ENCODE measurements at regions not wholly inside any gene's neighbourhood (a gene's known extent, or its start where the extent isn't known, plus 50 kb on each side); places are given as distances from the start of the nearest gene placed in this dataset.

DNA sequence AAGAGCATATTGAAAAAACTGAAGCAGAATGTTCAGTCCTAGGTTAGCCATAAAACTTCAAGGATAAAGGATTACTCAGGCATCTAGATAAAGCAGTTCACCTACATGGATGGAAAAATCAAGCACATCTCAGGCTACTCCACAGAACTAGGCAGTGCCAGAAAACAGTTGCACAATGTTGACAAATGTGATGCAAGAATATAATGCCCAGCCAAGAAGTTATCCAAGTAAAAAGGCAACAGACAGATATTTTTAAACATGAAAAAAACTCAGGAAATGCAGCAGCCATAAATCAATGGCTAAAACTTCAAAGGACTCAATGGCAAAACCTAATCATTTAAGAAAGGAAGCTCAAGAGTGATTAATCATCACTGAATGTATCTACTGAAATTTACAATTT is 456.0 kb upstream of the FAM241A start:
- TF ChIP-seq, protein P1, sequence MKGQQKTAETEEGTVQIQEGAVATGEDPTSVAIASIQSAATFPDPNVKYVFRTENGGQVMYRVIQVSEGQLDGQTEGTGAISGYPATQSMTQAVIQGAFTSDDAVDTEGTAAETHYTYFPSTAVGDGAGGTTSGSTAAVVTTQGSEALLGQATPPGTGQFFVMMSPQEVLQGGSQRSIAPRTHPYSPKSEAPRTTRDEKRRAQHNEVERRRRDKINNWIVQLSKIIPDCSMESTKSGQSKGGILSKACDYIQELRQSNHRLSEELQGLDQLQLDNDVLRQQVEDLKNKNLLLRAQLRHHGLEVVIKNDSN (IDR thresholded peaks at IDR 0.05): no peak
- peak; percentile 91 for TF ChIP-seq CEBPB (IDR thresholded peaks at IDR 0.05)

DNA sequence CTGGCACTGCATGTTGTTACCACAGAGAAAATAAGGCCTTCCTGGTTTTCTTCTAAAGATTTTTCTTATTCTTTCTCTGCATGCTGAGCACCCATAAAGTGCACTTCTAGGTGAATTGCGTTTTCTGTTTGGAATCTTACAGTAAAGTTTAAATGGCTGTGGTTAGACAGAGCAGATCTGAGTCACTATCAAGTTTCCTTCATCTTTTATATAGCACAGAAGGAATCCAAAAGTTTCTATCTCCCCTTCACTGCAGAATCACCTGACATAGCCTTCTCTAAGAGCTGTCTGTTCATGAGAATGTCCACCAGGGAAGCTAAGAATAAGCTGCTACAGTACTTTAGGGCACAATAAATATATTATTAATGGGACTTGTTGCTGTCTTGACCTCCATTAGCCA is 455.5 kb upstream of the FAM241A start:
- no peak for TF ChIP-seq CEBPB (IDR thresholded peaks at IDR 0.05)
- no peak for TF ChIP-seq RAD21 (IDR thresholded peaks at IDR 0.05; ENCODE audit: low read depth)
- no peak for TF ChIP-seq EGR1 (IDR thresholded peaks at IDR 0.05)
- TF ChIP-seq ZBTB7A (IDR thresholded peaks at IDR 0.05; ENCODE audit: low read depth): no peak
- TF ChIP-seq, protein P1 (IDR thresholded peaks at IDR 0.05): no peak
- no peak for TF ChIP-seq FOXM1 (IDR thresholded peaks at IDR 0.05; ENCODE audit: borderline replicate concordance, low read depth)
- TF ChIP-seq YY1 (IDR thresholded peaks at IDR 0.05; ENCODE audit: low read depth): no peak
- TF ChIP-seq NFIC (IDR thresholded peaks at IDR 0.05): no peak
- no peak for TF ChIP-seq TEAD4 (IDR thresholded peaks at IDR 0.05)
- TF ChIP-seq, protein P2, sequence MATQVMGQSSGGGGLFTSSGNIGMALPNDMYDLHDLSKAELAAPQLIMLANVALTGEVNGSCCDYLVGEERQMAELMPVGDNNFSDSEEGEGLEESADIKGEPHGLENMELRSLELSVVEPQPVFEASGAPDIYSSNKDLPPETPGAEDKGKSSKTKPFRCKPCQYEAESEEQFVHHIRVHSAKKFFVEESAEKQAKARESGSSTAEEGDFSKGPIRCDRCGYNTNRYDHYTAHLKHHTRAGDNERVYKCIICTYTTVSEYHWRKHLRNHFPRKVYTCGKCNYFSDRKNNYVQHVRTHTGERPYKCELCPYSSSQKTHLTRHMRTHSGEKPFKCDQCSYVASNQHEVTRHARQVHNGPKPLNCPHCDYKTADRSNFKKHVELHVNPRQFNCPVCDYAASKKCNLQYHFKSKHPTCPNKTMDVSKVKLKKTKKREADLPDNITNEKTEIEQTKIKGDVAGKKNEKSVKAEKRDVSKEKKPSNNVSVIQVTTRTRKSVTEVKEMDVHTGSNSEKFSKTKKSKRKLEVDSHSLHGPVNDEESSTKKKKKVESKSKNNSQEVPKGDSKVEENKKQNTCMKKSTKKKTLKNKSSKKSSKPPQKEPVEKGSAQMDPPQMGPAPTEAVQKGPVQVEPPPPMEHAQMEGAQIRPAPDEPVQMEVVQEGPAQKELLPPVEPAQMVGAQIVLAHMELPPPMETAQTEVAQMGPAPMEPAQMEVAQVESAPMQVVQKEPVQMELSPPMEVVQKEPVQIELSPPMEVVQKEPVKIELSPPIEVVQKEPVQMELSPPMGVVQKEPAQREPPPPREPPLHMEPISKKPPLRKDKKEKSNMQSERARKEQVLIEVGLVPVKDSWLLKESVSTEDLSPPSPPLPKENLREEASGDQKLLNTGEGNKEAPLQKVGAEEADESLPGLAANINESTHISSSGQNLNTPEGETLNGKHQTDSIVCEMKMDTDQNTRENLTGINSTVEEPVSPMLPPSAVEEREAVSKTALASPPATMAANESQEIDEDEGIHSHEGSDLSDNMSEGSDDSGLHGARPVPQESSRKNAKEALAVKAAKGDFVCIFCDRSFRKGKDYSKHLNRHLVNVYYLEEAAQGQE (IDR thresholded peaks at IDR 0.05; ENCODE audit: low read depth): no peak
- TF ChIP-seq CREB1 (IDR thresholded peaks at IDR 0.05; ENCODE audit: low read depth): no peak
- TF ChIP-seq EP300 (IDR thresholded peaks at IDR 0.05; ENCODE audit: borderline replicate concordance): no peak
- TF ChIP-seq, protein P3, sequence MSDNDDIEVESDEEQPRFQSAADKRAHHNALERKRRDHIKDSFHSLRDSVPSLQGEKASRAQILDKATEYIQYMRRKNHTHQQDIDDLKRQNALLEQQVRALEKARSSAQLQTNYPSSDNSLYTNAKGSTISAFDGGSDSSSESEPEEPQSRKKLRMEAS (IDR thresholded peaks at IDR 0.05): no peak
- no peak for TF ChIP-seq TAF1 (IDR thresholded peaks at IDR 0.05; ENCODE audit: low read depth)
- no peak for TF ChIP-seq TCF12 (IDR thresholded peaks at IDR 0.05; ENCODE audit: low read depth)

DNA sequence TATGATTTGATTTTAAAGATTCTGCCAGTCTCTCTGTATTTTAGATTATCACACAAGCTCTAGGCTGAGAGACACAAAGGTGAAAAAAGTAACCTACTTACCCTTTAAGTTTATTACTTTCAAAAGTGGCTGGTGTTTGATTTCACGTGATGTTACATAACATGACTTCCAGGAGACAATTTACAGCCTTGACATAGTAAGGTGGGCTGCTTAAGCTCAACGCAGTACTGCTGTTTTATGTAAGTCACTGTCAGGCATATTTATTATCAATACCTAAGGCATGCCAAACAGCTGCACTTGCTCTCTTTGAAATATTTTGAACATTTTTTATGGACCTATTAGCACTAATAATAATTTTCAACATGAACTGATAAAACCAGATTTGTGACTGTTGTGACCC is 451.5 kb upstream of the FAM241A start:
- no peak for TF ChIP-seq FOXM1 (IDR thresholded peaks at IDR 0.05; ENCODE audit: borderline replicate concordance, low read depth)
- no peak for TF ChIP-seq EP300 (IDR thresholded peaks at IDR 0.05; ENCODE audit: borderline replicate concordance)
- no peak for TF ChIP-seq TAF1 (IDR thresholded peaks at IDR 0.05; ENCODE audit: low read depth)
- TF ChIP-seq RAD21 (IDR thresholded peaks at IDR 0.05; ENCODE audit: low read depth): no peak
- TF ChIP-seq CREB1 (IDR thresholded peaks at IDR 0.05; ENCODE audit: low read depth): no peak
- TF ChIP-seq YY1 (IDR thresholded peaks at IDR 0.05; ENCODE audit: low read depth): no peak
- TF ChIP-seq EGR1 (IDR thresholded peaks at IDR 0.05): no peak
- no peak for TF ChIP-seq TEAD4 (IDR thresholded peaks at IDR 0.05)
- TF ChIP-seq CEBPB (IDR thresholded peaks at IDR 0.05): no peak
- TF ChIP-seq, protein P1 (IDR thresholded peaks at IDR 0.05): no peak
- TF ChIP-seq NFIC (IDR thresholded peaks at IDR 0.05): no peak
- no peak for TF ChIP-seq ZBTB7A (IDR thresholded peaks at IDR 0.05; ENCODE audit: low read depth)
- TF ChIP-seq, protein P3 (IDR thresholded peaks at IDR 0.05): no peak
- no peak for TF ChIP-seq TCF12 (IDR thresholded peaks at IDR 0.05; ENCODE audit: low read depth)
- TF ChIP-seq, protein P2 (IDR thresholded peaks at IDR 0.05; ENCODE audit: low read depth): no peak

DNA sequence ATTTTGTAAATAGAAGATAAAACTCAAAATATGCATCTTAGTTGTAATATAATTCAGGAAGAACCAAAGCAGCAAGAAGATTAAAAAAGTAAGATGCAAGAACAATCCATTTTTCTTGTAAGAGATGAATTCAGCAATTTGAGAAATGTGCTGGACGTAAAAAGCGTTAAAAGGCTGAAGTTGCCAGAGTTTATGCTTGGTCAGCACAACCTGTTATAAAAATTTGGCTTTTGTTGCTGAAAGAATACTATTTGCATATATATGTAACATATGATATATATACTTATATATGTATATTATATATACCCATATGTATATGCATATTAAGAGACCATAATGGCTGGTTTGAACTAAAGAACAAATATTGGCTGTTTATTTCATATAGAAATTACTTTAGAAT is 449.6 kb upstream of the FAM241A start:
- no peak for TF ChIP-seq TEAD4 (IDR thresholded peaks at IDR 0.05)
- no peak for TF ChIP-seq NFIC (IDR thresholded peaks at IDR 0.05)
- no peak for TF ChIP-seq YY1 (IDR thresholded peaks at IDR 0.05; ENCODE audit: low read depth)
- TF ChIP-seq RAD21 (IDR thresholded peaks at IDR 0.05; ENCODE audit: low read depth): no peak
- TF ChIP-seq TAF1 (IDR thresholded peaks at IDR 0.05; ENCODE audit: low read depth): no peak
- TF ChIP-seq EGR1 (IDR thresholded peaks at IDR 0.05): no peak
- TF ChIP-seq ZBTB7A (IDR thresholded peaks at IDR 0.05; ENCODE audit: low read depth): no peak
- TF ChIP-seq EP300 (IDR thresholded peaks at IDR 0.05; ENCODE audit: borderline replicate concordance): no peak

DNA sequence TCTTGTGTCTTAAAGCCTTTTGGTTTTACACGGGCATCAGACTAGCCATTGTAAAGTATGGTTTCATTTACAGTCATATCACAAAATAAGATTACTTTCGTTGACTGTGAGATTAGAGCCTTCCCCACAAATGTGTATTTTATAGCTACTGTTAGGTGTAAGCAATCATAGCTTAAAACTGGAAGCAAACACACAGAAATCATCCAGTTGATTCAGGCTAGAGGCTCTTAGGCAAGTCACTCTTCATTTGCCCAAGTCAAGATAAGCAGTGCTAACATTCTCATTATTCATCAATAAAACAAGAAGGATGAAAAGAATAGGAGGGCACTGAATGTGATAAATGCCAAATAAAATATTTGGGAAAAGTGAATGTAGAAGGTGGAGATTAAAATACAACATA is 448.7 kb upstream of the FAM241A start:
- TF ChIP-seq TAF1 (IDR thresholded peaks at IDR 0.05; ENCODE audit: low read depth): no peak
- TF ChIP-seq, protein P2 (IDR thresholded peaks at IDR 0.05; ENCODE audit: low read depth): no peak
- TF ChIP-seq, protein P1 (IDR thresholded peaks at IDR 0.05): no peak
- TF ChIP-seq, protein P3 (IDR thresholded peaks at IDR 0.05): no peak
- TF ChIP-seq TCF12 (IDR thresholded peaks at IDR 0.05; ENCODE audit: low read depth): no peak

Data from Ishikawa (cell line).